Endodermal cell (in vitro differentiated cells): ENCODE measurements at regions not wholly inside any gene's neighbourhood (a gene's known extent, or its start where the extent isn't known, plus 50 kb on each side); places are given as distances from the start of the nearest gene placed in this dataset.

Experiments
- DNase-seq: peaks from one replicate; pipeline ENCODE4 v3.0.0-alpha.2; 2017
- H3K27ac ChIP-seq: 2 replicates; pipeline ENCODE4 v1.5.1; 2013; ENCODE audit warnings: mild to moderate bottlenecking, low read depth, low read length, moderate library complexity
- H3K27me3 ChIP-seq: 2 replicates; pipeline ENCODE4 v1.6.1; 2013; ENCODE audit warnings: mild to moderate bottlenecking, low read length, moderate library complexity; ENCODE audit not compliant: insufficient read depth, control insufficient read depth, poor library complexity, severe bottlenecking
- H3K36me3 ChIP-seq: 2 replicates; pipeline ENCODE4 v1.7.0; 2013; ENCODE audit warnings: mild to moderate bottlenecking, low read length, moderate library complexity; ENCODE audit not compliant: control insufficient read depth, insufficient read depth
- H3K4me1 ChIP-seq: one replicate; pipeline ENCODE4 v1.7.0; 2013; ENCODE audit warnings: low read length; ENCODE audit not compliant: control insufficient read depth, insufficient read depth
- H3K4me3 ChIP-seq: 2 replicates; pipeline ENCODE4 v1.5.1; 2013; ENCODE audit warnings: mild to moderate bottlenecking, low read length, moderate library complexity
- H3K9ac ChIP-seq: 2 replicates; pipeline ENCODE4 v1.6.1; 2013; ENCODE audit warnings: mild to moderate bottlenecking, low read length, moderate library complexity; ENCODE audit not compliant: poor library complexity, severe bottlenecking; ENCODE audit errors: extremely low read depth
- H3K9me3 ChIP-seq: 2 replicates; pipeline ENCODE4 v1.6.1; 2013; ENCODE audit warnings: mild to moderate bottlenecking, low read length, moderate library complexity; ENCODE audit not compliant: control insufficient read depth
- H3K27ac Mint-ChIP-seq: 2 replicates; pipeline ENCODE4 v1.8.0; 2020; ENCODE audit warnings: mixed read lengths
- H3K27me3 Mint-ChIP-seq: 2 replicates; pipeline ENCODE4 v1.8.0; 2021; ENCODE audit warnings: mild to moderate bottlenecking, mixed read lengths; ENCODE audit not compliant: insufficient read depth
- H3K36me3 Mint-ChIP-seq: 2 replicates; pipeline ENCODE4 v1.8.0; 2020; ENCODE audit warnings: low read depth, mixed read lengths
- H3K4me1 Mint-ChIP-seq: 2 replicates; pipeline ENCODE4 v1.8.0; 2020; ENCODE audit warnings: mixed read lengths
- H3K4me3 Mint-ChIP-seq: 2 replicates; pipeline ENCODE4 v1.8.0; 2020; ENCODE audit warnings: mild to moderate bottlenecking, moderate library complexity, mixed read lengths
- H3K9me3 Mint-ChIP-seq: 2 replicates; pipeline ENCODE4 v1.8.0; 2020; ENCODE audit warnings: mild to moderate bottlenecking, mixed read lengths
- CTCF ChIP-seq: fragments of 200-600 bp; sonication (generic); conservative IDR thresholded peaks from 2 replicates; pipeline ENCODE4 v1.5.0; 2021; ENCODE audit warnings: antibody characterized with exemption, mild to moderate bottlenecking
- WGBS, 2 experiments: methylation state at CpG; one replicate each; pipeline versions ENCODE4 v1.1.5 to v1.1.7; 2013; ENCODE audit warnings: missing lambda C conversion rate in 2 of 2, mixed read lengths in 1 of 2; ENCODE audit not compliant: insufficient coverage in 1 of 2, insufficient read length in 1 of 2; 5-methylcytosine and 5-hydroxymethylcytosine counted together

GRCh38 chr5:98308960-98309359, 464.5 kb upstream of the RGMB start:
- no peak overlapping the region for H3K27ac Mint-ChIP-seq
- Histone ChIP-seq H3K27me3 (no peaks in the 10 kb centered on the region), H3K4me3 (no peak overlapping the region), H3K27ac (no peak overlapping the region), H3K9ac (no peak overlapping the region), H3K36me3 (peaks cover 30% of the 10 kb centered on the region), H3K4me1 (no peaks in the 10 kb centered on the region), H3K9me3 (no peaks in the 10 kb centered on the region)
- H3K4me1 Mint-ChIP-seq: peaks cover 7% of the 10 kb centered on the region
- no peak for TF ChIP-seq CTCF
- H3K27me3 Mint-ChIP-seq: no peaks in the 10 kb centered on the region
- H3K36me3 Mint-ChIP-seq: peaks cover 8% of the 10 kb centered on the region
- WGBS, 2 experiments: 85% methylated on average over 4 of the region's 4 CpGs; no CpG with 5 or more reads in 1 of the 2 experiments
- no peak overlapping the region for H3K4me3 Mint-ChIP-seq
- no peak for DNase-seq
- no peaks in the 10 kb centered on the region for H3K9me3 Mint-ChIP-seq

- DNase-seq: peak; percentile 80
Measured at GRCh38 chr5:98309785-98310598, 463.5 kb upstream of the RGMB start.

GRCh38 chr5:98314292-98314691, 459.2 kb upstream of the RGMB start:
- Mint-ChIP-seq H3K4me1 (peaks cover 7% of the 10 kb centered on the region), H3K27me3 (no peaks in the 10 kb centered on the region), H3K36me3 (peaks cover 15% of the 10 kb centered on the region), H3K4me3 (no peak overlapping the region), H3K27ac (no peak overlapping the region), H3K9me3 (no peaks in the 10 kb centered on the region)
- DNase-seq: no peak
- Histone ChIP-seq H3K36me3 (peaks cover 42% of the 10 kb centered on the region), H3K9me3 (no peaks in the 10 kb centered on the region), H3K4me3 (no peak overlapping the region), H3K27ac (no peak overlapping the region), H3K4me1 (no peaks in the 10 kb centered on the region), H3K27me3 (no peaks in the 10 kb centered on the region), H3K9ac (no peak overlapping the region)
- no peak for TF ChIP-seq CTCF

More at GRCh38 chr5:98309785-98310598, 463.5 kb upstream of the RGMB start:
- Mint-ChIP-seq H3K36me3 (peaks cover 8% of the 10 kb centered on the region), H3K27me3 (no peaks in the 10 kb centered on the region), H3K4me1 (peaks cover 7% of the 10 kb centered on the region), H3K9me3 (no peaks in the 10 kb centered on the region), H3K27ac (peak overlapping the region; percentile 12), H3K4me3 (no peak overlapping the region)
- Histone ChIP-seq H3K27ac (peak overlapping the region; percentile 62), H3K4me3 (no peak overlapping the region), H3K27me3 (no peaks in the 10 kb centered on the region), H3K36me3 (peaks cover 25% of the 10 kb centered on the region), H3K4me1 (no peaks in the 10 kb centered on the region), H3K9ac (no peak overlapping the region), H3K9me3 (no peaks in the 10 kb centered on the region)
- 47 to 63% methylated on average over 6 to 7 of the region's 7 CpGs for WGBS, 2 experiments
- no peak for TF ChIP-seq CTCF
